Ascending aorta (tissue), 2 donors: ENCODE measurements at regions not wholly inside any gene's neighbourhood (a gene's known extent, or its start where the extent isn't known, plus 50 kb on each side); places are given as distances from the start of the nearest gene placed in this dataset.

Experiments
- DNase-seq, 2 donors: peaks; one replicate each; pipeline ENCODE4 v3.0.0-alpha.2; 2019; ENCODE audit warnings: low spot score in 2 of 2
- H3K27ac ChIP-seq, 2 donors: fragments of 200-600 bp; sonication (generic); one replicate each; pipeline ENCODE4 v1.5.1; 2016 to 2017; ENCODE audit warnings: mild to moderate bottlenecking in 1 of 2
- H3K27me3 ChIP-seq: fragments of 200-600 bp; sonication (generic); one replicate; pipeline ENCODE4 v1.5.1; 2017
- H3K36me3 ChIP-seq, 2 donors: fragments of 200-600 bp; sonication (generic); one replicate each; pipeline ENCODE4 v1.5.1; 2016
- H3K4me1 ChIP-seq, 2 donors: fragments of 200-600 bp; sonication (generic); one replicate each; pipeline ENCODE4 v1.5.1; 2016 to 2017; ENCODE audit warnings: mild to moderate bottlenecking in 1 of 2
- H3K4me3 ChIP-seq, 2 donors: fragments of 200-600 bp; sonication (generic); one replicate each; pipeline ENCODE4 v1.5.1; 2016 to 2017; ENCODE audit warnings: mild to moderate bottlenecking in 1 of 2
- H3K9me3 ChIP-seq, 2 donors: fragments of 200-600 bp; sonication (generic); one replicate each; pipeline ENCODE4 v1.5.1; 2016
- CTCF ChIP-seq, 3 experiments: fragments of 200-600 bp in 2 of 3; fragments of 450-650 bp in 1 of 3; sonication (generic) in 2 of 3; IDR thresholded peaks; one replicate each; pipeline ENCODE4 v1.5.1; 2016 to 2019; ENCODE audit warnings: antibody characterized with exemption in 3 of 3, mild to moderate bottlenecking in 1 of 3, moderate library complexity in 1 of 3
- intact Hi-C: fragments of 100-400 bp; cut with DNase I; formaldehyde crosslinking; loops from one replicate; pipeline ENCODE4 v1.15.1; 2023

GRCh38 chr10:43748560-43748959 is 99.9 kb upstream of the ZNF32 start:
- Histone ChIP-seq H3K9me3 (no peaks in the 10 kb centered on the region), H3K4me3 (no peak overlapping the region), H3K4me1 (no peaks in the 10 kb centered on the region), H3K27ac (no peak overlapping the region), H3K27me3 (no peaks in the 10 kb centered on the region), H3K36me3 (no peaks in the 10 kb centered on the region)
- DNase-seq, result no peak
- intact Hi-C loops, result no loop called here
- no peak for TF ChIP-seq CTCF (IDR thresholded peaks at IDR 0.05)

- no peak for DNase-seq
- Histone ChIP-seq H3K9me3 (no peaks in the 10 kb centered on the region), H3K4me1 (no peaks in the 10 kb centered on the region), H3K4me3 (no peak overlapping the region), H3K27me3 (no peaks in the 10 kb centered on the region), H3K27ac (no peak overlapping the region), H3K36me3 (no peaks in the 10 kb centered on the region)
- no peak for TF ChIP-seq CTCF (IDR thresholded peaks at IDR 0.05)
- intact Hi-C loops, result no loop called here
These were observed 98.2 kb upstream of the ZNF32 start for GRCh38 chr10:43746906-43747305.

GRCh38 chr10:43739161-43739560 is 90.5 kb upstream of the ZNF32 start:
- Histone ChIP-seq H3K27me3 (no peaks in the 10 kb centered on the region), H3K36me3 (no peaks in the 10 kb centered on the region), H3K4me3 (no peak overlapping the region), H3K4me1 (no peaks in the 10 kb centered on the region), H3K9me3 (no peaks in the 10 kb centered on the region), H3K27ac (no peak overlapping the region)
- intact Hi-C loops, result no loop called here
- no peak for TF ChIP-seq CTCF (IDR thresholded peaks at IDR 0.05)
- DNase-seq, result no peak

DNA sequence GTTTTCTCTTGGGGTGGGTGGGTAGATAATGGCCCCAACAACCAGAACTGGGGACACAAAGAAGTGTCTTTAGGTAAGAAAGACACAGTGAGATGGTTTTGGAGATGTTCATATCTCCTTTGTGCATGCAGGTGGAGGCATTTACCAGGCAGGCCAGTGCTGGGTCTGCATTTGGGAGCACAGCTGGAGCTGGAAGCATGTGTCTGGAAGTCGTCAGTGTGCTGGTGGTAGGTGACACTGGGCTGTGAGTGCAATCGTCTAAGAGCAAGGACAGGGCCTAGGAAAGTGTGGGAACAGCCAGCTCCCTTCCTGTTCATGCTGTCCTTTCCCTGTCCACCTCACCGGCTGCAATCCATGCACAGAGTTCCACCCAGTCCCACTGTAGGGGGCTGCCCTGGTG is 88.3 kb upstream of the ZNF32 start:
- DNase-seq, result no peak
- Histone ChIP-seq H3K9me3 (no peaks in the 10 kb centered on the region), H3K4me1 (no peaks in the 10 kb centered on the region), H3K27ac (no peak overlapping the region), H3K27me3 (no peaks in the 10 kb centered on the region), H3K36me3 (no peaks in the 10 kb centered on the region), H3K4me3 (no peak overlapping the region)
- no peak for TF ChIP-seq CTCF (IDR thresholded peaks at IDR 0.05)
- intact Hi-C loops, result no loop called here

DNA sequence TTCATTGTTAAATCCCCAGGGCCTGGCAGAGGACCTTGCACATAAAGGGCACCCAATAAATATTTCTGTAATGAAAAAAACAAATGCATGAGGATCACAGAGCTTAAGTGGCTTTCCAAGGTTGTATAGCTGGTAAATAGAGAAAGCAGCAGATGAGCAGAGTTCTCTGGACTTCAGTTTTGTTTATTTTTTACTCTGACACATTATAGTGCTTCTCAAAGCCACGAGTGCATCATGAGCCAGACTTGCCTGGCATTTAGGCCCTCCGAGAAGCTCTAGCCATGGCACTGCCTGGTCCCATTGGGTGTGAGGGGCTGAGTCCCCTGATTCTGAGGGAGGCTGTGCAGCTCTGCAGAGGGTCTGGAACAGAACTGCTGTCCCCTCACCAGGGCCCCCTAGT is 87.2 kb upstream of the ZNF32 start:
- H3K36me3 ChIP-seq, result no peaks in the 10 kb centered on the region
- DNase-seq, result no peak
- no peak overlapping the region for H3K4me3 ChIP-seq
- no peak for TF ChIP-seq CTCF (IDR thresholded peaks at IDR 0.05)
- H3K4me1 ChIP-seq, result no peaks in the 10 kb centered on the region
- no peak overlapping the region for H3K27ac ChIP-seq
- peaks cover 0 to 7% of the 10 kb centered on the region in 2 donors for H3K9me3 ChIP-seq
- intact Hi-C loops, result no loop called here
- no peaks in the 10 kb centered on the region for H3K27me3 ChIP-seq

DNA sequence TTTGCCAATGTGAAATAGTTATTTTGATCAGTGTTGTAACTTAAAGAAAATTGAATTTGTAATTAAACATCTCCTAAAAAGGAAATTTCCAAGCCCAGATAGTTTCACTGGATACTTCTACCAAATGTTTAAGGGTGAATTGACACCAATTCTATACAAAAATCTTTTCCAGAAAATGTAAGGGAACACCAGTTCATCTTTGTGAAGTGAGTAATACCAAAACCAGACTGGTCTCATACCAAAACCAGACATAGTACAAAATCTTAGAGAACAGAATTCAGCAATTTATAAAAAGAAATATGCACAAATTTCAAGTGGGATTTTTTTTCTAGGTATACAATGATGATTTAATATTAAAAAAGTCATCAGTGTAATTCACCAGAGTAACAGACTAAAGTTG is 86.0 kb upstream of the ZNF32 start:
- intact Hi-C loops, result no loop called here

More for the DNA sequence above, 86.0 kb upstream of the ZNF32 start:
- peaks cover 0 to 17% of the 10 kb centered on the region in 2 donors for H3K9me3 ChIP-seq
- no peaks in the 10 kb centered on the region for H3K36me3 ChIP-seq
- no peaks in the 10 kb centered on the region for H3K4me1 ChIP-seq
- no peak for DNase-seq
- H3K27ac ChIP-seq, result no peak overlapping the region
- TF ChIP-seq CTCF (IDR thresholded peaks at IDR 0.05), result no peak
- no peak overlapping the region for H3K4me3 ChIP-seq
- no peaks in the 10 kb centered on the region for H3K27me3 ChIP-seq
